Gastroesophageal sphincter (tissue), 4 donors: ENCODE measurements at regions not wholly inside any gene's neighbourhood (a gene's known extent, or its start where the extent isn't known, plus 50 kb on each side); places are given as distances from the start of the nearest gene placed in this dataset.

ENCODE experiments used
- ATAC-seq: fragments of 150-250 bp; one replicate; pipeline ENCODE4 v1.9.1; 2016; ENCODE audit warnings: mild to moderate bottlenecking, moderate library complexity
- H3K27ac ChIP-seq, 4 donors: fragments of 200-600 bp; sonication (generic) in 3 of 4; 1 replicate in 3 of 4; 2 replicates in 1 of 4; pipeline ENCODE4 v1.5.1; 2016 to 2019
- H3K27me3 ChIP-seq: fragments of 200-600 bp; sonication (generic); one replicate; pipeline ENCODE4 v1.5.1; 2019
- H3K36me3 ChIP-seq, 2 donors: fragments of 200-600 bp; sonication (generic); one replicate each; pipeline ENCODE4 v1.5.1; 2019; ENCODE audit warnings: control low read depth in 1 of 2
- H3K4me1 ChIP-seq, 3 donors: fragments of 200-600 bp; sonication (generic); 1 replicate in 2 of 3; 2 replicates in 1 of 3; pipeline ENCODE4 v1.5.1; 2016 to 2019; ENCODE audit warnings: control low read depth in 2 of 3
- H3K4me3 ChIP-seq, 2 donors: fragments of 200-600 bp; sonication (generic); one replicate each; pipeline ENCODE4 v1.5.1; 2019; ENCODE audit warnings: mild to moderate bottlenecking in 1 of 2, moderate library complexity in 1 of 2
- H3K9me3 ChIP-seq, 3 donors: fragments of 200-600 bp; sonication (generic); one replicate each; pipeline ENCODE4 v1.5.1; 2017 to 2019; ENCODE audit warnings: control low read depth in 2 of 3
- EP300 ChIP-seq: sonication (generic); formaldehyde crosslinking; IDR thresholded peaks from one replicate; pipeline ENCODE4 v1.6.1; 2017; ENCODE audit warnings: antibody characterized with exemption, mild to moderate bottlenecking
- POLR2A ChIP-seq, 2 donors: fragments of 450-650 bp; IDR thresholded peaks; one replicate each; pipeline ENCODE4 v1.6.1; 2017; ENCODE audit warnings: antibody characterized with exemption in 2 of 2, mild to moderate bottlenecking in 2 of 2, moderate library complexity in 1 of 2
- POLR2AphosphoS5 ChIP-seq: sonication (generic); formaldehyde crosslinking; IDR thresholded peaks from one replicate; pipeline ENCODE4 v1.6.1; 2017; ENCODE audit warnings: antibody characterized with exemption
- WGBS, 2 donors: methylation state at CpG; one replicate each; pipeline ENCODE4 v1.1.5; 2018; ENCODE audit warnings: low coverage in 1 of 2; 5-methylcytosine and 5-hydroxymethylcytosine counted together
- TF ChIP-seq, protein P1 (sequence below), 4 experiments: fragments of 200-600 bp in 2 of 4; fragments of 450-650 bp in 2 of 4; sonication (generic) in 1 of 4; IDR thresholded peaks; one replicate each; pipeline ENCODE4 v1.5.1; 2017 to 2019; ENCODE audit warnings: antibody characterized with exemption in 4 of 4, mild to moderate bottlenecking in 2 of 4, moderate library complexity in 2 of 4

DNA sequence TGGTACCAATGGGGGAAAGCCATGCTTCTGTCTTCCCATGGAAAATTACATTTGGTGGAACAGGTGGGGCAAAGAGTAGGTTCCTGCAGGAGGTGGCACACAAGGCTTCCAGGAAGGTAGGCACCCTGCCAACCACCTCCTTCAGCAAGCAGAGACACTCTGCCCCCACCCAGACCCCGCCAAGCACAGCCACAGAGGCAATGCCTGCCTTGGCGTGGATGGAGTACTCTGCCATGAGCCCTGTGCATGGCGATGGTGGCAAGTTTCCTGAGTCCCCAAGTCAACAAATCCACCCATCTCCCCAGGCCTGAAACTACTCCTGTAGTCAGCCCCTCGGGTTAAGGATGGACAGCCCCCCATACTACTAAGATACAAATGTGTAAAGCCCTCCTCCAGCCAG lies 119.2 kb upstream of the GNAO1 start:
- H3K36me3 ChIP-seq: no peaks in the 10 kb centered on the region
- no CpG with 5 or more reads among the region's 4 CpGs for WGBS, 2 donors
- no peaks in the 10 kb centered on the region for H3K9me3 ChIP-seq
- H3K27ac ChIP-seq: no peak overlapping the region
- TF ChIP-seq POLR2A (IDR thresholded peaks at IDR 0.05) (no peak), EP300 (no peak), POLR2AphosphoS5 (no peak)
- TF ChIP-seq, protein P1, sequence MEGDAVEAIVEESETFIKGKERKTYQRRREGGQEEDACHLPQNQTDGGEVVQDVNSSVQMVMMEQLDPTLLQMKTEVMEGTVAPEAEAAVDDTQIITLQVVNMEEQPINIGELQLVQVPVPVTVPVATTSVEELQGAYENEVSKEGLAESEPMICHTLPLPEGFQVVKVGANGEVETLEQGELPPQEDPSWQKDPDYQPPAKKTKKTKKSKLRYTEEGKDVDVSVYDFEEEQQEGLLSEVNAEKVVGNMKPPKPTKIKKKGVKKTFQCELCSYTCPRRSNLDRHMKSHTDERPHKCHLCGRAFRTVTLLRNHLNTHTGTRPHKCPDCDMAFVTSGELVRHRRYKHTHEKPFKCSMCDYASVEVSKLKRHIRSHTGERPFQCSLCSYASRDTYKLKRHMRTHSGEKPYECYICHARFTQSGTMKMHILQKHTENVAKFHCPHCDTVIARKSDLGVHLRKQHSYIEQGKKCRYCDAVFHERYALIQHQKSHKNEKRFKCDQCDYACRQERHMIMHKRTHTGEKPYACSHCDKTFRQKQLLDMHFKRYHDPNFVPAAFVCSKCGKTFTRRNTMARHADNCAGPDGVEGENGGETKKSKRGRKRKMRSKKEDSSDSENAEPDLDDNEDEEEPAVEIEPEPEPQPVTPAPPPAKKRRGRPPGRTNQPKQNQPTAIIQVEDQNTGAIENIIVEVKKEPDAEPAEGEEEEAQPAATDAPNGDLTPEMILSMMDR (IDR thresholded peaks at IDR 0.05): no peak
- no peaks in the 10 kb centered on the region for H3K27me3 ChIP-seq
- H3K4me1 ChIP-seq: no peaks in the 10 kb centered on the region
- H3K4me3 ChIP-seq: no peak overlapping the region
- no peak for ATAC-seq

DNA sequence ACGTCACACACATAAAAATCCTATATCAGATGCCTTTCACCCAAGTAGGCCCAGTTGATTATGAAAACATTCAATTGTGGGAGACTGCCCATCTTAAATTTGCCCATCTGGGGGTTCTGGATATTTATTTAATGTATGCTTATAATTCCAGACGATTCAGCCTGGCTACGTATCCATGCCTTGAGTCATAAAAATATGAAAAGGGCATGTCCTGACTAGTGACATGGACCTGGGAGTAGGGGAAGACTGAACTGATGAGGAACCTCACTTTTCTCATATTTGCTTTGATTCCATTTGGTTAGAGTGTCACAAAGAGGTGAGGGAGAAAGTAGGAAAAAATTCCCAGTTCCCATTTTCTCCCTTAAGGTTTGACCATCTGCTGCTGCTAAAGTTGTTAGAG lies 122.5 kb upstream of the GNAO1 start:
- Histone ChIP-seq H3K27ac (no peak overlapping the region), H3K36me3 (no peaks in the 10 kb centered on the region), H3K27me3 (no peaks in the 10 kb centered on the region), H3K4me3 (no peak overlapping the region), H3K4me1 (no peaks in the 10 kb centered on the region), H3K9me3 (no peaks in the 10 kb centered on the region)
- no peak for ATAC-seq
- 69 to 79% methylated on average over 3 of the region's 3 CpGs for WGBS, 2 donors
- TF ChIP-seq POLR2A (IDR thresholded peaks at IDR 0.05) (no peak), EP300 (no peak), POLR2AphosphoS5 (no peak)
- TF ChIP-seq, protein P1 (IDR thresholded peaks at IDR 0.05): no peak

DNA sequence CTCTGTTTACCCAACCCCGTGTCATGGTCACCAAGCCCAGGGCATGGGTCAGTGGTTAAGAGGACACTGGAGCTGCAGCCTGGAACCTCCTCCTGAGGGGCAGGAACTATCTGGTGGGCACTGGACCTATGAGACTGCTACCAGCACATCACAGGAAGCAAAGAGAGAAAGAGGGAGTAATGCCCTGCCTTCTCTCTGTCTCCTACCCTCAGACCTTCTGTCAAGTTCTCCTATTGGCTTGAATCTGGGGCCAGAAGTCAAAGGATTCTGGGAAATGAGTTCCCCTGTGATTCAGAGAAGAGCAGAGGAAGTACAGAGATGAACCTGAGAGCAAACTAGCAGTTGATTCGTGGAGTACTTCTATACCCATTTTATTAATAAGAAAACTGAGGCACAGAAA lies 123.0 kb upstream of the GNAO1 start:
- ATAC-seq: no peak
- H3K4me1 ChIP-seq: no peaks in the 10 kb centered on the region

DNA sequence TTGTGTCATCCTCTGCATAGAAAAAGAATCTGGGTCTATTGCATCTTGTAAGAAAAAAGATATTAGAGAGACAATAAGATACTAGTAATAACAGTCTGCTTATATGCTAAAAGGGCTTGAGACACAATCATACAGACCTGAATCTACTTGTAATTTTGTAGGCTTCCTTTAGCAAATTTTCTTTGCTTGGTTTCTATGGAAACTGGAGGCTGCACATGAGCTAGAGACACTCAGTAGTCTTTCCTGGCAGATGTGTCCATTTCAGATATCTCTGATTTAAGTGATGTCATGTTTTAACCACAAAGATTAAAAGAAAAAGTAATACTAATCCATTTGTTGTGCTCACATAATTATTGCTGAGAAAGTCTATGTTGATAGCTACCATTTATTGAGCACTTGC lies 123.9 kb upstream of the GNAO1 start:
- no peak for ATAC-seq
- Histone ChIP-seq H3K27ac (no peak overlapping the region), H3K4me1 (no peaks in the 10 kb centered on the region), H3K9me3 (no peaks in the 10 kb centered on the region), H3K36me3 (no peaks in the 10 kb centered on the region), H3K27me3 (no peaks in the 10 kb centered on the region), H3K4me3 (no peak overlapping the region)
- TF ChIP-seq, protein P1 (IDR thresholded peaks at IDR 0.05): no peak
- no peak for TF ChIP-seq POLR2AphosphoS5
- TF ChIP-seq POLR2A (IDR thresholded peaks at IDR 0.05): no peak
- TF ChIP-seq EP300: no peak

More for the DNA sequence above, 123.0 kb upstream of the GNAO1 start:
- H3K4me3 ChIP-seq: no peak overlapping the region
- H3K36me3 ChIP-seq: no peaks in the 10 kb centered on the region
- H3K27ac ChIP-seq: no peak overlapping the region
- H3K27me3 ChIP-seq: no peaks in the 10 kb centered on the region
- WGBS, 2 donors: 75 to 94% methylated on average over 1 to 2 of the region's 2 CpGs
- TF ChIP-seq POLR2A (IDR thresholded peaks at IDR 0.05) (no peak), POLR2AphosphoS5 (no peak), EP300 (no peak)
- TF ChIP-seq, protein P1 (IDR thresholded peaks at IDR 0.05): no peak
- H3K9me3 ChIP-seq: no peaks in the 10 kb centered on the region

DNA sequence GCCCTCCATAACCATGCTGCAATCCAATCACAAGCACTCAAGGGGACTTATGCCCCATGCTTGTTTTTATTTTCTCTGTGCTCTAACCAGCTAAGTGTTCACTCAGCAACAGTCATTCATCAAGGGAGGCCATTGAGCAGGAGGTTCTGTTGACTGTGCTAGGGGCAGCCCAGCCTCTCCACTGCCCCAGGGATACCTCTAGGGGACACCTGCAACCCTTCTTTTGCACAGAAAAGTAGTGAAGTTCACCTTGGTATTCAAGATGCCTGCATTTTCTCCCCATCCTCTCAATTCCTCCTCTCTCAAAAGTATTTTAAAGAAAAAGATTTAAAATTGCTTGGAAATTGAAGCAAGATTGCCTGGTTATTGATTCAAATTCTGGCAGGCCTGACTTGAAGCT lies 124.7 kb upstream of the GNAO1 start:
- ATAC-seq: no peak
- Histone ChIP-seq H3K27ac (no peak overlapping the region), H3K9me3 (no peaks in the 10 kb centered on the region), H3K36me3 (no peaks in the 10 kb centered on the region), H3K4me3 (no peak overlapping the region), H3K4me1 (no peaks in the 10 kb centered on the region), H3K27me3 (no peaks in the 10 kb centered on the region)
- TF ChIP-seq EP300 (no peak), POLR2AphosphoS5 (no peak), POLR2A (IDR thresholded peaks at IDR 0.05) (no peak)
- TF ChIP-seq, protein P1 (IDR thresholded peaks at IDR 0.05): no peak
